Coronary artery (tissue), 2 donors: ENCODE measurements at regions not wholly inside any gene's neighbourhood (a gene's known extent, or its start where the extent isn't known, plus 50 kb on each side); places are given as distances from the start of the nearest gene placed in this dataset.
"Not testable (repeated sequence)": the region's sequence is repeated elsewhere in the genome, so short reads cannot be mapped to it uniquely, and the experiment has no call there.

Source experiments
- DNase-seq: peaks from one replicate; pipeline ENCODE4 v3.0.0-alpha.2; 2017; ENCODE audit warnings: low spot score
- H3K27ac ChIP-seq, 2 donors: fragments of 200-600 bp; sonication (generic); one replicate each; pipeline ENCODE4 v1.5.1; 2016 to 2019
- H3K4me3 ChIP-seq: fragments of 200-600 bp; sonication (generic); 2 replicates; pipeline ENCODE4 v1.5.1; 2016; ENCODE audit warnings: mild to moderate bottlenecking, moderate library complexity
- TF ChIP-seq, protein P1 (sequence below): fragments of 200-600 bp; sonication (generic); IDR thresholded peaks from one replicate; pipeline ENCODE4 v1.5.1; 2019; ENCODE audit warnings: antibody characterized with exemption

- TF ChIP-seq, protein P1, sequence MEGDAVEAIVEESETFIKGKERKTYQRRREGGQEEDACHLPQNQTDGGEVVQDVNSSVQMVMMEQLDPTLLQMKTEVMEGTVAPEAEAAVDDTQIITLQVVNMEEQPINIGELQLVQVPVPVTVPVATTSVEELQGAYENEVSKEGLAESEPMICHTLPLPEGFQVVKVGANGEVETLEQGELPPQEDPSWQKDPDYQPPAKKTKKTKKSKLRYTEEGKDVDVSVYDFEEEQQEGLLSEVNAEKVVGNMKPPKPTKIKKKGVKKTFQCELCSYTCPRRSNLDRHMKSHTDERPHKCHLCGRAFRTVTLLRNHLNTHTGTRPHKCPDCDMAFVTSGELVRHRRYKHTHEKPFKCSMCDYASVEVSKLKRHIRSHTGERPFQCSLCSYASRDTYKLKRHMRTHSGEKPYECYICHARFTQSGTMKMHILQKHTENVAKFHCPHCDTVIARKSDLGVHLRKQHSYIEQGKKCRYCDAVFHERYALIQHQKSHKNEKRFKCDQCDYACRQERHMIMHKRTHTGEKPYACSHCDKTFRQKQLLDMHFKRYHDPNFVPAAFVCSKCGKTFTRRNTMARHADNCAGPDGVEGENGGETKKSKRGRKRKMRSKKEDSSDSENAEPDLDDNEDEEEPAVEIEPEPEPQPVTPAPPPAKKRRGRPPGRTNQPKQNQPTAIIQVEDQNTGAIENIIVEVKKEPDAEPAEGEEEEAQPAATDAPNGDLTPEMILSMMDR, result no peak
- Histone ChIP-seq H3K4me3 (no peak overlapping the region), H3K27ac (no peak overlapping the region)
- no peak for DNase-seq
These were observed 92.4 kb upstream of the SYT13 start for GRCh38 chr11:45378516-45378915.

DNA sequence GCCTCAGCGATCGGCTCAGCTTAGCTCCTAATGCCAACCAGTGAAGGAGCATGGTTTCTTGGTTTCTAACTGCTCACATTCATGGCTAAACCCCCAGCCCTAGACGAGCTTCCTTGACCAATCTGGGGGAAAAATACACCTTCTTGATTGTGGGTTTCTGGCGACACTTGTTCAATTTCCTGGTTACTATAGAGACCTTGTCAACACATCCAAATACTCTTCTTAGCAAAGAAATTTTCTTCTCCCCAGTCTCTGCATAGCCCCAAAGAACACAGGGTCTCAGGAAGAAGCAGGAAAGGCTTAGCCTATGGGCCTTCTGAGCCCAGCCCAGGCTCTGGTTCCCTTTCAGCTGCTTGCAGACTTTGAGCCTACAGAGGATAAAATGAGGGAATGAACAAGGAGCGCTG lies 88.5 kb upstream of the SYT13 start:
- TF ChIP-seq, protein P1, result no peak
- DNase-seq, result no peak
- no peak overlapping the region for H3K27ac ChIP-seq
- no peak overlapping the region for H3K4me3 ChIP-seq

DNA sequence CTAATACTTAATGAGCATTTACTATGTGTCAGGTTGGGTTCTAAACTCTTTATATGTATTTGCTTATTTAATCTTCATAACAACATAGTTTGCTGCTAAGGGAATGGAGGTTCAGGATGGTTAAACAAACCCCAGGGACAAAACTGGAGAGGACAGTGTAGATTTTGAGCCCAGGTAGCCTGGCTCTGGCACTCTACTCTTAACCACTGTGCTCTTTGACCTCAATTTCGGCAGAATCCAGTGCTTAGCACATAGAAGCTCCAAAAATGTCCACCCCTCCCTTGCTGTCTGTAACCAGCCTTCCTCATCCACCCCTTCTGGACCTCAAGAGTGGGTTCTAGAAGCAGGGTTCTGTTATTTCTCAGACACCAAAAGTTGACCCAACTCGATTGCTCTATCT lies 88.0 kb upstream of the SYT13 start:
- H3K4me3 ChIP-seq, result no peak overlapping the region
- no peak overlapping the region for H3K27ac ChIP-seq
- peak; percentile 26 for DNase-seq
- TF ChIP-seq, protein P1, result no peak

- TF ChIP-seq, protein P1, result no peak
- H3K4me3 ChIP-seq, result no peak overlapping the region
- DNase-seq, result peak; percentile 36
These were observed 87.4 kb upstream of the SYT13 start for GRCh38 chr11:45373506-45374035.

DNA sequence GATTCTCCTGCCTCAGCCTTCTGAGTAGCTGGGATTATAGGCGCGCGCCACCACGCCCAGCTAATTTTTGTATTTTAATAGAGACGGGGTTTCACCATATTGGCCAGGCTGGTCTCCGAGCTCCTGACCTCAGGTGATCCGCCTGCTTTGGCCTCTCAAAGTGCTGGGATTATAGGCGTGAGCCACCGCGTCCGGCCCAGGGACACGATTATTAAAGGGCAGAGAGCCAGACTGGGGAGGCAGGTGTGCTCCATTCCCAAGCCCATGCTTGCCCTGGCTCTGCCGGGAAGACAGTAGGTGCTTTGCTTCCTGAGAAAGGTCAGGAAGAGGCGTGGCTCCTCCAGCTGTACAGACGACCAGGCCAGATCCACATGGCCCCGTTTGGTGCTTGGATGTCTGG lies 86.3 kb upstream of the SYT13 start:
- not testable (repeated sequence) for DNase-seq, H3K4me3 ChIP-seq, H3K27ac ChIP-seq

More at GRCh38 chr11:45373506-45374035, 87.4 kb upstream of the SYT13 start:
- no peak overlapping the region for H3K27ac ChIP-seq

- no peak for DNase-seq
- TF ChIP-seq, protein P1, result peak; percentile 77
- Histone ChIP-seq H3K27ac (no peak overlapping the region), H3K4me3 (no peak overlapping the region)
These were observed 85.3 kb upstream of the SYT13 start for GRCh38 chr11:45371251-45372115.

- H3K4me3 ChIP-seq, result no peak overlapping the region
- no peak overlapping the region for H3K27ac ChIP-seq
- peak; percentile 16 for DNase-seq
- TF ChIP-seq, protein P1, result no peak
These were observed 83.2 kb upstream of the SYT13 start for GRCh38 chr11:45369313-45369712.
